Upper lobe of right lung (tissue), 1 donor: ENCODE measurements at regions not wholly inside any gene's neighbourhood (a gene's known extent, or its start where the extent isn't known, plus 50 kb on each side); places are given as distances from the start of the nearest gene placed in this dataset.

Source experiments
- ATAC-seq: fragments of 200-7000 bp; cut with Tn5 transposase; one replicate; pipeline ENCODE4 v1.9.1; 2020; ENCODE audit warnings: mild to moderate bottlenecking, moderate library complexity
- DNase-seq: peaks from one replicate; pipeline ENCODE4 v3.0.0-alpha.2; 2020
- H3K27ac ChIP-seq: fragments of 200-600 bp; one replicate; pipeline ENCODE4 v1.8.0; 2022
- H3K27me3 ChIP-seq: fragments of 200-600 bp; one replicate; pipeline ENCODE4 v1.8.0; 2022; ENCODE audit warnings: mild to moderate bottlenecking
- H3K36me3 ChIP-seq: fragments of 200-600 bp; one replicate; pipeline ENCODE4 v1.8.0; 2022
- H3K4me1 ChIP-seq: fragments of 200-600 bp; one replicate; pipeline ENCODE4 v1.8.0; 2022
- H3K4me3 ChIP-seq: fragments of 200-600 bp; one replicate; pipeline ENCODE4 v1.8.0; 2022; ENCODE audit warnings: mild to moderate bottlenecking
- H3K9me3 ChIP-seq: fragments of 200-600 bp; one replicate; pipeline ENCODE4 v1.8.0; 2022
- intact Hi-C: fragments of 100-400 bp; cut with DNase I; formaldehyde crosslinking; loops from one replicate; pipeline ENCODE4 v1.11.0; 2022
- TF ChIP-seq, protein P1 (sequence below): fragments of 200-600 bp; IDR thresholded peaks from one replicate; pipeline ENCODE4 v1.8.0; 2022; ENCODE audit warnings: antibody characterized with exemption
- donor health status: DM: no; HTN: yes; CAD: no; lungs with severe emphysema.

DNA sequence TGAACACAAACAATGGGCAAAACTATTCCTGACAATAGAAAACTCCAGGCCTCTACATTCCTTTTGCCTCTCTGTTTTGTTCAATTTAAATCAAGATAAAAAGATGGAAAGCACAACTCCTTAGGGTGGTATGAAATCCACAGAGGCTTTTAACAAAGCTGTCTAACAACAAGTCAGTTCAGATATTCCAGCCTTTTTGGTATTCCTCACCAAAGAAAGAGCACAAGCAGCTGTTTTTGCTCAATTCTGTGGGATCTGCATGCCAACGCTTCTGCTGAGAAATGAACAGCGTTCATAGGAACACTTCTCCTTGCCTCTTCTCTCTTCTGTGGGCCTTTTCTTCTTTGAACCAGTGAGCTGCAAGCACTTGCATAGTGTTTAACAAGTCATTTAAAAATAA lies 411.6 kb upstream of the TCF4 start:
- ATAC-seq: no peak

DNA sequence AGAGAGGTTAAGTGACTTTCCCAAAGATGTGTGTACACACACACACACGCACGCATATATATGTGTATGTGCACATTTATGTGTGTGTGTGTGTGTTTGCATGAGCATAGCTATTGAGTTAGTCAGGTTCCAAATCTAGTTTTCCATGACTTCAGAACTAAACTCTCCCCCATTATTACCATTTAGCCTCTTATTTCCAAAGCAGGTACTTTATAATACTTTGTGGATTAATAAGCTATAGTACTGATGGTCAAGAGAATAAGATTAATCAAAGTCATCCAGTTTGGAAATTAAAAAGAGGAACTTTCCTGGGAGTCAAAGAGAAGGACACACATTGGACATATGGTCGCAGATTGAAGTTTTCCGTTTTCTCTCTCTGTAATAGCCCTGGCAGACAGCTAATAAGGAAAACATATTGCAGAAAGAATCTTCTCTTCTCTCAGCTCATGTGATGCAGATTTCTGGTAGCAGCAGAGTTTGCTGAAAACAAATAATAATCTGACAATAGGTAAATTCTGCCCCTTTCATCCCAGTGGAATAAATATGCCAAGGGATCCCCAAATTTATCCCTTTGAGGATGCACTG lies 410.9 kb upstream of the TCF4 start:
- ATAC-seq (no peak), DNase-seq (no peak)
- Histone ChIP-seq H3K9me3 (no peaks in the 10 kb centered on the region), H3K4me1 (no peaks in the 10 kb centered on the region), H3K27me3 (no peaks in the 10 kb centered on the region), H3K4me3 (no peak overlapping the region), H3K27ac (no peak overlapping the region), H3K36me3 (no peaks in the 10 kb centered on the region)
- intact Hi-C loops: no loop called here
- TF ChIP-seq, protein P1, sequence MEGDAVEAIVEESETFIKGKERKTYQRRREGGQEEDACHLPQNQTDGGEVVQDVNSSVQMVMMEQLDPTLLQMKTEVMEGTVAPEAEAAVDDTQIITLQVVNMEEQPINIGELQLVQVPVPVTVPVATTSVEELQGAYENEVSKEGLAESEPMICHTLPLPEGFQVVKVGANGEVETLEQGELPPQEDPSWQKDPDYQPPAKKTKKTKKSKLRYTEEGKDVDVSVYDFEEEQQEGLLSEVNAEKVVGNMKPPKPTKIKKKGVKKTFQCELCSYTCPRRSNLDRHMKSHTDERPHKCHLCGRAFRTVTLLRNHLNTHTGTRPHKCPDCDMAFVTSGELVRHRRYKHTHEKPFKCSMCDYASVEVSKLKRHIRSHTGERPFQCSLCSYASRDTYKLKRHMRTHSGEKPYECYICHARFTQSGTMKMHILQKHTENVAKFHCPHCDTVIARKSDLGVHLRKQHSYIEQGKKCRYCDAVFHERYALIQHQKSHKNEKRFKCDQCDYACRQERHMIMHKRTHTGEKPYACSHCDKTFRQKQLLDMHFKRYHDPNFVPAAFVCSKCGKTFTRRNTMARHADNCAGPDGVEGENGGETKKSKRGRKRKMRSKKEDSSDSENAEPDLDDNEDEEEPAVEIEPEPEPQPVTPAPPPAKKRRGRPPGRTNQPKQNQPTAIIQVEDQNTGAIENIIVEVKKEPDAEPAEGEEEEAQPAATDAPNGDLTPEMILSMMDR: no peak

More for the DNA sequence above, 411.6 kb upstream of the TCF4 start:
- DNase-seq: no peak
- TF ChIP-seq, protein P1: no peak
- Histone ChIP-seq H3K9me3 (no peaks in the 10 kb centered on the region), H3K4me3 (no peak overlapping the region), H3K27ac (no peak overlapping the region), H3K27me3 (no peaks in the 10 kb centered on the region), H3K4me1 (no peaks in the 10 kb centered on the region), H3K36me3 (no peaks in the 10 kb centered on the region)
- intact Hi-C loops: no loop called here

- TF ChIP-seq, protein P1: no peak
- Histone ChIP-seq H3K36me3 (no peaks in the 10 kb centered on the region), H3K27me3 (no peaks in the 10 kb centered on the region), H3K27ac (no peak overlapping the region), H3K4me1 (no peaks in the 10 kb centered on the region), H3K4me3 (peak overlapping the region; percentile 11), H3K9me3 (no peaks in the 10 kb centered on the region)
- ATAC-seq (peak; percentile 39), DNase-seq (no peak)
- intact Hi-C loops: no loop called here
Measured at GRCh38 chr18:55998071-55998522, 410.1 kb upstream of the TCF4 start.

DNA sequence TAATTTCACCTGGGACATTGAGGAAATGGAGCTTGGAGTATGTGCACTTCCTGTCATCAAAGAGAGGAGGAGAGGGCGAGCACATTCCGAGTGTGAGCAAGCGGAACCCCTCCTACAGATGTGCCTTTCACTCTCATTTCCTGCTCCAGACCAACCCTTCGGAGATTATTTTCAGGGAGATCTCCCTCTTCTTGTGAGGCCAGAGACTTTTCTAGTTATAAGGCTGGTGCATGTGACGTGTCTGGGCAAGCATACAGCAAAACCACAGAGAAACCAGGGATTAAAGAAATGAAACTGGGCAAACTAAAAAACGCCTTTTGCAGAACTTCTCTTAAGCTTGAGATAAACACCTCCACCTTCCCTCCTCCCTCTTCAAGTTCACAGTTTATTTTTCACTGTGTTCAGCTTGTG lies 409.2 kb upstream of the TCF4 start:
- DNase-seq: no peak
- peak; percentile 37 for ATAC-seq
- H3K27ac ChIP-seq: no peak overlapping the region
- TF ChIP-seq, protein P1: no peak
- H3K27me3 ChIP-seq: no peaks in the 10 kb centered on the region
- intact Hi-C loops: no loop called here
- no peaks in the 10 kb centered on the region for H3K4me1 ChIP-seq
- no peaks in the 10 kb centered on the region for H3K9me3 ChIP-seq
- H3K36me3 ChIP-seq: no peaks in the 10 kb centered on the region
- H3K4me3 ChIP-seq: no peak overlapping the region

- H3K36me3 ChIP-seq: no peaks in the 10 kb centered on the region
- no peak overlapping the region for H3K27ac ChIP-seq
- no peaks in the 10 kb centered on the region for H3K4me1 ChIP-seq
- H3K4me3 ChIP-seq: no peak overlapping the region
- no peaks in the 10 kb centered on the region for H3K27me3 ChIP-seq
- TF ChIP-seq, protein P1: no peak
- DNase-seq: no peak
- H3K9me3 ChIP-seq: no peaks in the 10 kb centered on the region
- intact Hi-C loops: no loop called here
- ATAC-seq: no peak
Measured at GRCh38 chr18:55996717-55997116, 408.7 kb upstream of the TCF4 start.

- Histone ChIP-seq H3K27me3 (no peaks in the 10 kb centered on the region), H3K4me3 (no peak overlapping the region), H3K4me1 (no peaks in the 10 kb centered on the region), H3K36me3 (no peaks in the 10 kb centered on the region), H3K9me3 (no peaks in the 10 kb centered on the region), H3K27ac (no peak overlapping the region)
- ATAC-seq (no peak), DNase-seq (no peak)
- TF ChIP-seq, protein P1: no peak
- intact Hi-C loops: no loop called here
Measured at GRCh38 chr18:55990186-55990585, 402.2 kb upstream of the TCF4 start.
